NB4 (cell line): ENCODE measurements at regions not wholly inside any gene's neighbourhood (a gene's known extent, or its start where the extent isn't known, plus 50 kb on each side); places are given as distances from the start of the nearest gene placed in this dataset.

Experiments
- DNase-seq: peaks from one replicate; pipeline ENCODE4 v3.0.0; 2010; ENCODE audit warnings: low read depth
- H3K4me3 ChIP-seq: one replicate; pipeline ENCODE4 v1.5.1; 2011; ENCODE audit warnings: mild to moderate bottlenecking, low read depth, low read length, moderate library complexity
- MYC ChIP-seq: IDR thresholded peaks from 2 replicates; pipeline ENCODE4 v1.6.1; 2011; ENCODE audit warnings: low read depth, low read length
- POLR2A ChIP-seq: IDR thresholded peaks from 2 replicates; pipeline ENCODE4 v1.6.1; 2011; ENCODE audit warnings: mild to moderate bottlenecking; ENCODE audit not compliant: insufficient read length; ENCODE audit errors: extremely low read depth
- TF ChIP-seq, protein P1 (sequence below): IDR thresholded peaks from 2 replicates; pipeline ENCODE4 v1.6.1; 2011; ENCODE audit warnings: low read depth, low read length
- TF ChIP-seq, protein P2 (sequence below): IDR thresholded peaks from one replicate; pipeline ENCODE4 v1.5.1; 2012; ENCODE audit warnings: low read depth, low read length

DNA sequence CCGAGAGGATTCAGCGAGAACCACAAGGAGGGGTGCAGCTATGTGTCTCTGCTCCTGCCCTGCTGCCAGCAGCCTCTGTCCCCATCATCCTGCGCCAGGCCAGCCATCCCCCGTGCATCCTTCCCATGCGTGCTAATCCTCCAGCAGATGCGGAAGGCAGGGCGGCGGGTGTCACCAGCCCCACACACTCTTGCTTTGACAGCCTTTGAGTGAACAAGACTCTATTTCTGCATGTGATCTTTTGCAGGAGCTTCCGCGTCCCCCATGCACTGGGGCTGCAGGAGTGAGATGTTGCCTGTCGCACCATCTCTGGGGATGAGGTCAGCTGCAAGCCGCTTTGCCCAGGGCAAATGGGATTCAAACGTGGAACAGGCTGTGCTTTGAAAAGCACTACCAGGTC, 58.0 kb upstream of the OLFM1 start:
- H3K4me3 ChIP-seq = no peak overlapping the region
- DNase-seq = no peak
- TF ChIP-seq, protein P1, sequence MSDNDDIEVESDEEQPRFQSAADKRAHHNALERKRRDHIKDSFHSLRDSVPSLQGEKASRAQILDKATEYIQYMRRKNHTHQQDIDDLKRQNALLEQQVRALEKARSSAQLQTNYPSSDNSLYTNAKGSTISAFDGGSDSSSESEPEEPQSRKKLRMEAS = no peak
- TF ChIP-seq, protein P2, sequence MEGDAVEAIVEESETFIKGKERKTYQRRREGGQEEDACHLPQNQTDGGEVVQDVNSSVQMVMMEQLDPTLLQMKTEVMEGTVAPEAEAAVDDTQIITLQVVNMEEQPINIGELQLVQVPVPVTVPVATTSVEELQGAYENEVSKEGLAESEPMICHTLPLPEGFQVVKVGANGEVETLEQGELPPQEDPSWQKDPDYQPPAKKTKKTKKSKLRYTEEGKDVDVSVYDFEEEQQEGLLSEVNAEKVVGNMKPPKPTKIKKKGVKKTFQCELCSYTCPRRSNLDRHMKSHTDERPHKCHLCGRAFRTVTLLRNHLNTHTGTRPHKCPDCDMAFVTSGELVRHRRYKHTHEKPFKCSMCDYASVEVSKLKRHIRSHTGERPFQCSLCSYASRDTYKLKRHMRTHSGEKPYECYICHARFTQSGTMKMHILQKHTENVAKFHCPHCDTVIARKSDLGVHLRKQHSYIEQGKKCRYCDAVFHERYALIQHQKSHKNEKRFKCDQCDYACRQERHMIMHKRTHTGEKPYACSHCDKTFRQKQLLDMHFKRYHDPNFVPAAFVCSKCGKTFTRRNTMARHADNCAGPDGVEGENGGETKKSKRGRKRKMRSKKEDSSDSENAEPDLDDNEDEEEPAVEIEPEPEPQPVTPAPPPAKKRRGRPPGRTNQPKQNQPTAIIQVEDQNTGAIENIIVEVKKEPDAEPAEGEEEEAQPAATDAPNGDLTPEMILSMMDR = no peak
- no peak for TF ChIP-seq MYC
- no peak for TF ChIP-seq POLR2A

DNA sequence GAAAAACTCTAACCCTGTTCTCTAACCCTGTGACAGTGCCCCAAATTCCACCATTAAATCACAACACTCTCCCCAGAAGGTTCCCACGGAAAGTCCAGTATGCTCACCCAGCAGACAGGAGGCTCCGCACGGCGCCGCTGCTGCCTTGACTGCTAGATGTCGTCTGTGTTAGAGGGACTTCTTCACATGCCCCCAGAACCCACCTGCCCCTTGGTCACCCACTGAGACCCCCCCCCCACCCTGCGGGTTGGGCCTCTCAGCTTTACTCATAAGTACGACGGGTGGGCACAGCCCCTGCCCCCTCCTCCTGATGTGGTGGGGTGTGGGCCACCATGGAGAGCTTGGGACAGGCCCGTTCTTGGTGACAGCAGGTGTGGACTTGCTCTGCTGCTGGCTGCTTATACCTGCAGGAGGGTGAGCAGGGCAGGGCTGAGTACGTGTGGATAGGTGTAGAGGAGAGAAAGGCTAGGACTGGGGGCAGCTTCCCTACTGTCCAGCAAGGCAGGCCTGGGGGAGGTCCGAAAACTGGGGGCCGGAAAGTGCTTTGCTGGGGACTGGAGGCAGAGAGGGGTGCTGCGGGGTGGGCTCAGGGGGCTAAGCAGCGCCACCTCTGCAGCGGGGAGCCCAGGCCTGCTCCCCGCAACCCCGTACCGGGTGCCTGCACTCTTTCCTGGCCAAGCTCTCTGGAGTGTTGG, 57.5 kb upstream of the OLFM1 start:
- DNase-seq = no peak
- TF ChIP-seq MYC = no peak
- H3K4me3 ChIP-seq = no peak overlapping the region

DNA sequence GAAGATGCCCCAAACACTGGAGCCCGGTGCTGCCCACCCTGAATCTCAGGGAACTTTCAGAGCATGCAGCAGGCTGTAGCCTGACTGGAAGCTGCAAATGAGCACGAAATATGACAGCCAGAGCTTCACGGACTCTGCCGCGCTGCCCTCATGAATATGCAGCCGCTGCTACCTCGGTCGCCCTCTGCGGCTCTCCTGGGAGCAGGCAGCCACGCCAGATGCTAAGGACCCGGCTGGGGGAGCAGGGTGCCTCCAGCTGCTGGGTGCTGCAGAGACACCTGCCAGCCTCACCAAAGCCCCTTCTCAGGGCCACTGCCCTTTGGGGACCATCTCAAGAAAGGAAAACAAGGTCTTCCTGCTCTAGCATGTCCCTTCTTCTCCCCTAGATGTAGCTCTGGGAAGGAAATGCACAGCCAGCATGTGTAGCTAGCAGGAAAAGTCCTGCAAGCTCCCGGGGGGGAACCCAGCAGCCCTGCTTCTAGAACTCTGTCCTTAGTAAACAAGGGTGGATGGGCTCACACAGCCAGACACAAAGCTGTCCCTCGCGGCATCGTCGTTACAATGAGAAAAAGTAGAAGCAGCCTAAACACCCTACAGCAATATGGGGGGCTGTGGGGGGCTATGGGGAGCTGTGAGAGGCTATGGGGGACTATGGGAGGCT, 56.8 kb upstream of the OLFM1 start:
- TF ChIP-seq POLR2A = no peak
- no peak for TF ChIP-seq MYC
- TF ChIP-seq, protein P1 = no peak
- TF ChIP-seq, protein P2 = no peak

DNA sequence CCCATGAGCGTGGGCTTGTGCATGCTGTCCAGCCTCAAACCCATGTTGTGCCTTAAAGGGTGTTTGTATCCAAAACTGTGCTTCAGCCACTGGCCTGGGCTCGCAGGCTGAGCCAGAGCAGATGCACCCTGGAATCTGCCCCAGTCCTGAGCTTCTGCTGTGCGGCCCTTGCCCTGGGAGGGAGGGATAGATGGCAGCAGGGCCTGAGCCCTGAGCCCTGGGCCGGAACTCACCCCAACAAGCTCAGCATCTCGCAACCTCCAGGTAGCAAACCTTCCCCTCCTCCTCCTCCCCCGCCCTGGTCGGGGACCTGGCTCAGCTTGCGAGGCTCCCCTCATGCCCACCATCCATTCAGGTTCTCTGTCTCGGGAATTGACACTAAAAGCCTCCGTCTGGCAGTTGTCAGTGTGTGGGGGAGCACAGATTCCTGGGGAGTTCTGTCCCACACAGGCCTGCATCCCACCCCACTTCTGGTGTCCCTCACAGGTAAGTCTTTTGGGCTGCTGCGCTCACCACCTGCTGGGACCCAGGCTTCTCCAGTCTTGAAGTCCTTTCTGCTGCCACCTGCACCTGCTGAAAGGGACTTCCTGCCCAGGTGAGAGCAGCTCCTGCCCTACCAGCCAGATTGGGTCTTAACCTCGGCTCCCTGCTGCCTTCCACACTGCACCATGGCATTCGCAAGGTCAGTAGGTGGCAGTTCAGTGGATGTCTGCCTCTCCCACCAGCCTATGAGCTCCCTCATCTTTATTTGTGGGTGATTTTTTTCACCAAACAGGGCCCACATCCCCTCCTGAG, 55.2 kb upstream of the OLFM1 start:
- DNase-seq = no peak
- TF ChIP-seq, protein P2 = no peak
- no peak for TF ChIP-seq MYC
- TF ChIP-seq, protein P1 = no peak
- TF ChIP-seq POLR2A = no peak
- no peak overlapping the region for H3K4me3 ChIP-seq

More for the DNA sequence above, 56.8 kb upstream of the OLFM1 start:
- H3K4me3 ChIP-seq = no peak overlapping the region
- DNase-seq = no peak

DNA sequence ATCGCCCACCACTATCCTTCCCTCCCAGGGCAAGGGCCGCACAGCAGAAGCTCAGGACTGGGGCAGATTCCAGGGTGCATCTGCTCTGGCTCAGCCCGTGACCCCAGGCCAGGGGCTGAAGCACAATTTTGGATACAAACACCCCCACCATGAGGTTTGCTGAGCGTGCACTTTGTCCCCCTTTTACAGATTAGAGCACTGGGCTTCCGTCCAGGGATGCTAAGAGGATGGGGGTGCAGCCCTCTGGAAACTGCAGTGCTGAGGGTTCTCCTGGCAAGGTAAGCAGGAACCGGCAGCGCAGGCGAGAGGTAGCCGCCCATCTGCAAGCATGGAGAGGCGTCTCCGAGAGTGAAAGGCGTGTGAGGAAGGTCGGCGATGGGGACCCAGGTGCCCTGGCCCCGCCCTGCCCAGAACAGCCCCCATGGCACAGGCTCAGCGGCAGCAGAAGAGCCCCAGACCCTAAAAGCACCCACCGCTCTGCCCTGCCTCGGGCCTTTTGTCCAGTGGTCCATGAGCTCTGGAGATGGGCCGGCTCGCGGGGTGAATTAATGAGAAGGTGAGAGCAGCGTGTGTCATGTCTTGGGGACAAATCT, 54.5 kb upstream of the OLFM1 start:
- TF ChIP-seq, protein P2 = no peak
- TF ChIP-seq MYC (no peak), POLR2A (no peak)
- TF ChIP-seq, protein P1 = no peak
- DNase-seq = no peak
- H3K4me3 ChIP-seq = no peak overlapping the region

DNA sequence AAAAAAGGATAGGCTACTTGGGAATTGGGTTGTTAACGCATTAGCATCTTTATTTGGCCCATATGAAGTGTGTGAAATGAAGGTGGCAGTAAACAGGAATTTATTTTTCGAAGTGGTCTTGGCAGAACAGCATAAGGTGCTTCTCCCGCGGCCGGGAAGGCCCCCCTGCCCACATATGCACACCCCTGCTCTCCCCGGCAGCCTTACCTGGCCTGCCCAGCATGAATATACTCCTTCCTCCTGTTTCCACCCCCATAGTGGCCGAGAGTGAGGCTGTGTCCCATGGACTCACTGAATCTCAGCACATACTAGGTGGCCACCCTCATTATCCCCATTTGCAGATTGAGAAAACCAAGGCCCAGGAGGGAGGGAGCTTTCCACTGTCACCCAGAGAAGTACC, 54.0 kb upstream of the OLFM1 start:
- TF ChIP-seq, protein P1 = no peak
- no peak overlapping the region for H3K4me3 ChIP-seq
- DNase-seq = no peak
